ENCODE measurements at regions not wholly inside any gene's neighbourhood (a gene's known extent, or its start where the extent isn't known, plus 50 kb on each side); places are given as distances from the start of the nearest gene placed in this dataset.

GRCh38 chr19:30132343-30133075, 190.5 kb downstream of the URI1 start:
- 92 to 93% methylated on average over 12 to 16 of the region's 16 CpGs for WGBS, 2 donors
- DNase-seq (no peak), ATAC-seq (no peak)
- H3K36me3 ChIP-seq (replicated peaks in 1 of 2; ENCODE audit: insufficient read depth in 1 of 2, low read depth in 2 of 2) = no peaks in the 10 kb centered on the region
- no peak overlapping the region for H3K4me3 ChIP-seq
- H3K27ac ChIP-seq = no peak overlapping the region
- no peak for TF ChIP-seq CTCF (IDR thresholded peaks at IDR 0.05)
- TF ChIP-seq POLR2A (IDR thresholded peaks at IDR 0.05) = no peak
- H3K4me1 ChIP-seq = no peaks in the 10 kb centered on the region
- no peaks in the 10 kb centered on the region for H3K27me3 ChIP-seq
- H3K9me3 ChIP-seq = no peaks in the 10 kb centered on the region
- intact Hi-C loops (cut with DNase I) = no loop called here

GRCh38 chr19:30133803-30134202, 191.8 kb downstream of the URI1 start:
- no peak for DNase-seq
- WGBS, 2 donors = 88 to 95% methylated on average over 2 of the region's 2 CpGs
- no peaks in the 10 kb centered on the region for H3K9me3 ChIP-seq
- H3K4me1 ChIP-seq = no peaks in the 10 kb centered on the region
- TF ChIP-seq CTCF (IDR thresholded peaks at IDR 0.05) = no peak
- TF ChIP-seq POLR2A (IDR thresholded peaks at IDR 0.05) = no peak
- H3K4me3 ChIP-seq = no peak overlapping the region
- H3K36me3 ChIP-seq (replicated peaks in 1 of 2; ENCODE audit: insufficient read depth in 1 of 2, low read depth in 2 of 2) = no peaks in the 10 kb centered on the region
- intact Hi-C loops (cut with DNase I) = no loop called here
- no peak for ATAC-seq
- no peaks in the 10 kb centered on the region for H3K27me3 ChIP-seq
- H3K27ac ChIP-seq = no peak overlapping the region

GRCh38 chr19:30135093-30135757, 193.2 kb downstream of the URI1 start:
- no peaks in the 10 kb centered on the region for H3K36me3 ChIP-seq (replicated peaks in 1 of 2; ENCODE audit: insufficient read depth in 1 of 2, low read depth in 2 of 2)
- no peak for DNase-seq
- no peak overlapping the region for H3K27ac ChIP-seq
- ATAC-seq = no peak
- TF ChIP-seq POLR2A (IDR thresholded peaks at IDR 0.05) = no peak
- TF ChIP-seq CTCF (IDR thresholded peaks at IDR 0.05) = no peak
- no peaks in the 10 kb centered on the region for H3K27me3 ChIP-seq
- 54 to 59% methylated on average over 12 of the region's 12 CpGs for WGBS, 2 donors
- no peak overlapping the region for H3K4me3 ChIP-seq
- H3K9me3 ChIP-seq = no peaks in the 10 kb centered on the region
- no peaks in the 10 kb centered on the region for H3K4me1 ChIP-seq
- intact Hi-C loops (cut with DNase I) = no loop called here

- no peak for ATAC-seq
- DNase-seq = no peak
- WGBS, 2 donors = 69 to 77% methylated on average over 4 of the region's 4 CpGs
- Histone ChIP-seq H3K27me3 (no peaks in the 10 kb centered on the region), H3K4me3 (no peak overlapping the region), H3K36me3 (replicated peaks in 1 of 2; ENCODE audit: insufficient read depth in 1 of 2, low read depth in 2 of 2) (no peaks in the 10 kb centered on the region), H3K27ac (no peak overlapping the region), H3K9me3 (no peaks in the 10 kb centered on the region), H3K4me1 (no peaks in the 10 kb centered on the region)
- intact Hi-C loops (cut with DNase I) = no loop called here
- no peak for TF ChIP-seq POLR2A (IDR thresholded peaks at IDR 0.05)
- TF ChIP-seq CTCF (IDR thresholded peaks at IDR 0.05) = no peak
These were observed 193.8 kb downstream of the URI1 start for GRCh38 chr19:30135797-30136196.

All from body of pancreas (tissue), 4 donors.